ENCODE measurements at regions not wholly inside any gene's neighbourhood (a gene's known extent, or its start where the extent isn't known, plus 50 kb on each side); places are given as distances from the start of the nearest gene placed in this dataset.

DNA sequence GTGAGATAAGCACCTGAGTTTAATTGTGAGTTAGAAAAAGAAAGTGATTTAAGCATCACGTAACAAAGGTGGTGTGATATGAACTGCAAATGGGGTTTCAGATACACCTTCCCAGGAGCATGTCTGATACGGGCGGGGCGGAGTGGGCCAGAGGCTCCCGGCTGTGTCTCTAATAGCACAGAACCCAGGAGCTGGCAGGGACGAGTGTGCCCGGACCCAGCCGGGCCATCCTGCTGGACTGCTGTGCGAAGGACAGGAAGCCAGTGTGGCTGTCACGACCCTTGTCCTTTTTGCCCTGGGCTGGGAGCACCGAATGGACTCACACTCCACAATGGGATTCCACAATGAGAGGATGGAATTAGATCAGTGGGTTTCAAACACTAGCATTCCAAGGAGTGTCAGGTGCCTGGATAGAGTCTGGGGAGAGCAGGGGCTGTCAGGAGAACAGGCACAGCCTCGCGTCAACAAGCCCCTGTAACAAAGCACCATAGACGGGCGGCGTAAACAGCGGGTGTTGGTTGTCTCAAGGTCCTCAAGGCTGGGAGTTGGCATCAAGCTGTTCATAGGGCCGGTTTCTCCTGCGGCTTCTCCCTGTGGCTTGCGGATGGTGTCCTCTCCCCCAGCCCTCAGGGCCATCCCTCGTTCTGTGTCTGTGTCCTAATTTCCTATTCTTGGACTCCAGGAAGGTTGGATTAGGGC is 242.6 kb upstream of the PITRM1 start:
- TF ChIP-seq, protein P1, sequence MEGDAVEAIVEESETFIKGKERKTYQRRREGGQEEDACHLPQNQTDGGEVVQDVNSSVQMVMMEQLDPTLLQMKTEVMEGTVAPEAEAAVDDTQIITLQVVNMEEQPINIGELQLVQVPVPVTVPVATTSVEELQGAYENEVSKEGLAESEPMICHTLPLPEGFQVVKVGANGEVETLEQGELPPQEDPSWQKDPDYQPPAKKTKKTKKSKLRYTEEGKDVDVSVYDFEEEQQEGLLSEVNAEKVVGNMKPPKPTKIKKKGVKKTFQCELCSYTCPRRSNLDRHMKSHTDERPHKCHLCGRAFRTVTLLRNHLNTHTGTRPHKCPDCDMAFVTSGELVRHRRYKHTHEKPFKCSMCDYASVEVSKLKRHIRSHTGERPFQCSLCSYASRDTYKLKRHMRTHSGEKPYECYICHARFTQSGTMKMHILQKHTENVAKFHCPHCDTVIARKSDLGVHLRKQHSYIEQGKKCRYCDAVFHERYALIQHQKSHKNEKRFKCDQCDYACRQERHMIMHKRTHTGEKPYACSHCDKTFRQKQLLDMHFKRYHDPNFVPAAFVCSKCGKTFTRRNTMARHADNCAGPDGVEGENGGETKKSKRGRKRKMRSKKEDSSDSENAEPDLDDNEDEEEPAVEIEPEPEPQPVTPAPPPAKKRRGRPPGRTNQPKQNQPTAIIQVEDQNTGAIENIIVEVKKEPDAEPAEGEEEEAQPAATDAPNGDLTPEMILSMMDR (IDR thresholded peaks at IDR 0.05): no peak
- TF ChIP-seq POLR2A (IDR thresholded peaks at IDR 0.05): no peak
